HCT116 (cell line): ENCODE measurements at regions not wholly inside any gene's neighbourhood (a gene's known extent, or its start where the extent isn't known, plus 50 kb on each side); places are given as distances from the start of the nearest gene placed in this dataset.

Experiments used
- EZH2 ChIP-seq: fragments of 200-600 bp; sonication (generic); IDR thresholded peaks from 2 replicates; pipeline ENCODE4 v1.6.1; 2017; ENCODE audit warnings: antibody characterized with exemption, mixed run types
- FOSL1 ChIP-seq: IDR thresholded peaks from 2 replicates; pipeline ENCODE4 v1.6.1; 2012; ENCODE audit warnings: low read depth
- POLR2A ChIP-seq: IDR thresholded peaks from 2 replicates; pipeline ENCODE4 v1.7.0; 2011; ENCODE audit warnings: borderline replicate concordance; ENCODE audit not compliant: insufficient read depth, insufficient read length; ENCODE audit errors: extremely low read depth
- SP1 ChIP-seq: IDR thresholded peaks from 2 replicates; pipeline ENCODE4 v1.6.1; 2012; ENCODE audit warnings: low read depth
- ZFX ChIP-seq: fragments of 450-650 bp; IDR thresholded peaks from 2 replicates; pipeline ENCODE4 v1.6.1; 2017
- TF ChIP-seq, protein P1 (sequence below): IDR thresholded peaks from 2 replicates; pipeline ENCODE4 v1.6.1; 2012
- TF ChIP-seq, protein P2 (sequence below), 3 experiments: fragments of 200-600 bp in 1 of 3; sonication (generic) in 1 of 3; IDR thresholded peaks in 2 of 3; conservative IDR thresholded peaks in 1 of 3; 2 replicates each; pipeline ENCODE4 v1.5.1; 2012 to 2017; ENCODE audit warnings: low read depth in 2 of 3, low read length in 2 of 3, antibody characterized with exemption in 1 of 3, borderline replicate concordance in 1 of 3, control low read depth in 1 of 3, mild to moderate bottlenecking in 1 of 3, mixed read lengths in 1 of 3, mixed run types in 1 of 3, moderate library complexity in 1 of 3; ENCODE audit not compliant: insufficient read depth in 1 of 3

DNA sequence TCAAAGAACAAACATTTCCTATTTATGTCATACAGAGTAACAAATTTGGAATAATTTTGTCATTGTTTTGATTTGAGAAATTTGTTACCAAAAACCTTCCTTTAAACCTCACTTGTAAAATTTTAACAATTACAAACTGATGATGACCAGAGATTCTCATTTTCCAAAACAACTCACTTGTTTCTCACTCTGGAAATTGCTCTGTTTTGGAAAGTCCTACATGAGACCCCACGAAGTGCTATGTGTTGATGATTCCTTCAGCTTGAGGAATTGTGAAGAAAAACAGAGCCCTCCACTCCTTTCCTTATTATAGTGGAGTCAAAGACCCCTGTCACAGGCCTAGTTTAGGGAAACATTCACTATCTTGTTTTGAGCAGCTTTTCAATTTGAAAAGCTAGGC, 157.6 kb upstream of the RASGRP1 start:
- TF ChIP-seq ZFX (no peak), EZH2 (no peak), POLR2A (no peak), FOSL1 (no peak), SP1 (no peak)
- TF ChIP-seq, protein P1, sequence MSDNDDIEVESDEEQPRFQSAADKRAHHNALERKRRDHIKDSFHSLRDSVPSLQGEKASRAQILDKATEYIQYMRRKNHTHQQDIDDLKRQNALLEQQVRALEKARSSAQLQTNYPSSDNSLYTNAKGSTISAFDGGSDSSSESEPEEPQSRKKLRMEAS, result no peak
- TF ChIP-seq, protein P2, sequence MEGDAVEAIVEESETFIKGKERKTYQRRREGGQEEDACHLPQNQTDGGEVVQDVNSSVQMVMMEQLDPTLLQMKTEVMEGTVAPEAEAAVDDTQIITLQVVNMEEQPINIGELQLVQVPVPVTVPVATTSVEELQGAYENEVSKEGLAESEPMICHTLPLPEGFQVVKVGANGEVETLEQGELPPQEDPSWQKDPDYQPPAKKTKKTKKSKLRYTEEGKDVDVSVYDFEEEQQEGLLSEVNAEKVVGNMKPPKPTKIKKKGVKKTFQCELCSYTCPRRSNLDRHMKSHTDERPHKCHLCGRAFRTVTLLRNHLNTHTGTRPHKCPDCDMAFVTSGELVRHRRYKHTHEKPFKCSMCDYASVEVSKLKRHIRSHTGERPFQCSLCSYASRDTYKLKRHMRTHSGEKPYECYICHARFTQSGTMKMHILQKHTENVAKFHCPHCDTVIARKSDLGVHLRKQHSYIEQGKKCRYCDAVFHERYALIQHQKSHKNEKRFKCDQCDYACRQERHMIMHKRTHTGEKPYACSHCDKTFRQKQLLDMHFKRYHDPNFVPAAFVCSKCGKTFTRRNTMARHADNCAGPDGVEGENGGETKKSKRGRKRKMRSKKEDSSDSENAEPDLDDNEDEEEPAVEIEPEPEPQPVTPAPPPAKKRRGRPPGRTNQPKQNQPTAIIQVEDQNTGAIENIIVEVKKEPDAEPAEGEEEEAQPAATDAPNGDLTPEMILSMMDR (IDR thresholded peaks at IDR 0.05 in 2 of 3, conservative IDR thresholded peaks at IDR 0.05 in 1 of 3; ENCODE audit: borderline replicate concordance in 1 of 3, insufficient read depth in 1 of 3, low read depth in 2 of 3, low read length in 2 of 3), result no peak
